ENCODE measurements at regions not wholly inside any gene's neighbourhood (a gene's known extent, or its start where the extent isn't known, plus 50 kb on each side); places are given as distances from the start of the nearest gene placed in this dataset.

- WGBS, 2 experiments (ENCODE audit: low coverage in 1 of 2, low lambda C conversion rate in 2 of 2, missing lambda C conversion rate in 2 of 2), result 17 to 25% methylated on average over 5 of the region's 5 CpGs
- no peak for DNase-seq
- in situ Hi-C loops (cut with MboI), result no loop called here
These were observed 151.4 kb downstream of the BRD1 start for GRCh38 chr22:49676230-49676629.

GRCh38 chr22:49674479-49675050 lies 153.1 kb downstream of the BRD1 start:
- Histone ChIP-seq H2AFZ (no peak overlapping the region), H3K36me3 (ENCODE audit: low read depth) (no peaks in the 10 kb centered on the region), H3K4me1 (ENCODE audit: insufficient read depth) (no peaks in the 10 kb centered on the region), H3F3A (ENCODE audit: insufficient read depth) (no peaks in the 10 kb centered on the region), H3K4me3 (no peak overlapping the region), H3K79me2 (ENCODE audit: insufficient read depth) (no peaks in the 10 kb centered on the region), H3K9me3 (ENCODE audit: low read depth) (no peaks in the 10 kb centered on the region), H3K27me3 (replicated peaks; ENCODE audit: insufficient read depth) (peaks cover 14% of the 10 kb centered on the region; the same call in 1 of the 2 replicates), H4K20me1 (ENCODE audit: insufficient read depth) (no peaks in the 10 kb centered on the region), H3K4me2 (ENCODE audit: unreplicated experiment) (no peak overlapping the region), H3K9me2 (ENCODE audit: insufficient read depth) (no peaks in the 10 kb centered on the region), H3K9ac (no peak overlapping the region), H3K27ac (no peak overlapping the region)
- DNase-seq, result no peak
- TF ChIP-seq EZH2 (IDR thresholded peaks at IDR 0.05; ENCODE audit: insufficient read depth, poor library complexity, severe bottlenecking) (no peak), EZH2phosphoT487 (IDR thresholded peaks at IDR 0.05; ENCODE audit: insufficient read depth, low read depth) (no peak)
- in situ Hi-C loops (cut with MboI), result no loop called here
- WGBS, 2 experiments (ENCODE audit: low coverage in 1 of 2, low lambda C conversion rate in 2 of 2, missing lambda C conversion rate in 2 of 2), result 61 to 70% methylated on average over 12 of the region's 12 CpGs

More at GRCh38 chr22:49676230-49676629, 151.4 kb downstream of the BRD1 start:
- no peaks in the 10 kb centered on the region for H3K79me2 ChIP-seq (ENCODE audit: insufficient read depth)
- H2AFZ ChIP-seq, result no peak overlapping the region
- H4K20me1 ChIP-seq (ENCODE audit: insufficient read depth), result no peaks in the 10 kb centered on the region
- H3K9me2 ChIP-seq (ENCODE audit: insufficient read depth), result no peaks in the 10 kb centered on the region
- H3K4me1 ChIP-seq (ENCODE audit: insufficient read depth), result no peaks in the 10 kb centered on the region
- H3K9ac ChIP-seq, result no peak overlapping the region
- H3K4me3 ChIP-seq, result no peak overlapping the region
- no peaks in the 10 kb centered on the region for H3K9me3 ChIP-seq (ENCODE audit: low read depth)
- no peak overlapping the region for H3K4me2 ChIP-seq (ENCODE audit: unreplicated experiment)
- TF ChIP-seq EZH2phosphoT487 (IDR thresholded peaks at IDR 0.05; ENCODE audit: insufficient read depth, low read depth) (no peak), EZH2 (IDR thresholded peaks at IDR 0.05; ENCODE audit: insufficient read depth, poor library complexity, severe bottlenecking) (no peak)
- H3F3A ChIP-seq (ENCODE audit: insufficient read depth), result no peaks in the 10 kb centered on the region
- no peak overlapping the region for H3K27ac ChIP-seq
- H3K36me3 ChIP-seq (ENCODE audit: low read depth), result no peaks in the 10 kb centered on the region
- H3K27me3 ChIP-seq (replicated peaks; ENCODE audit: insufficient read depth), result peaks cover 10% of the 10 kb centered on the region; the same call in 1 of the 2 replicates

GRCh38 chr22:49673048-49673447 lies 154.6 kb downstream of the BRD1 start:
- H3K4me3 ChIP-seq, result no peak overlapping the region
- no peaks in the 10 kb centered on the region for H4K20me1 ChIP-seq (ENCODE audit: insufficient read depth)
- H3K9me3 ChIP-seq (ENCODE audit: low read depth), result no peaks in the 10 kb centered on the region
- H3K27ac ChIP-seq, result no peak overlapping the region
- TF ChIP-seq EZH2phosphoT487 (IDR thresholded peaks at IDR 0.05; ENCODE audit: insufficient read depth, low read depth) (no peak), EZH2 (IDR thresholded peaks at IDR 0.05; ENCODE audit: insufficient read depth, poor library complexity, severe bottlenecking) (no peak)
- no peaks in the 10 kb centered on the region for H3K4me1 ChIP-seq (ENCODE audit: insufficient read depth)
- no peaks in the 10 kb centered on the region for H3K9me2 ChIP-seq (ENCODE audit: insufficient read depth)
- no peaks in the 10 kb centered on the region for H3F3A ChIP-seq (ENCODE audit: insufficient read depth)
- H3K79me2 ChIP-seq (ENCODE audit: insufficient read depth), result no peaks in the 10 kb centered on the region
- H3K36me3 ChIP-seq (ENCODE audit: low read depth), result no peaks in the 10 kb centered on the region
- no peak overlapping the region for H3K4me2 ChIP-seq (ENCODE audit: unreplicated experiment)
- in situ Hi-C loops (cut with MboI), result no loop called here
- 27 to 29% methylated on average over 14 of the region's 14 CpGs for WGBS, 2 experiments (ENCODE audit: low coverage in 1 of 2, low lambda C conversion rate in 2 of 2, missing lambda C conversion rate in 2 of 2)
- H2AFZ ChIP-seq, result no peak overlapping the region
- DNase-seq, result no peak
- peaks cover 22% of the 10 kb centered on the region; the same call in 1 of the 2 replicates for H3K27me3 ChIP-seq (replicated peaks; ENCODE audit: insufficient read depth)
- H3K9ac ChIP-seq, result no peak overlapping the region

- Histone ChIP-seq H3K27me3 (replicated peaks; ENCODE audit: insufficient read depth) (peaks cover 22% of the 10 kb centered on the region; the same call in 1 of the 2 replicates), H3K4me3 (no peak overlapping the region), H3K9me2 (ENCODE audit: insufficient read depth) (no peaks in the 10 kb centered on the region), H2AFZ (no peak overlapping the region), H3K9ac (no peak overlapping the region), H3K9me3 (ENCODE audit: low read depth) (no peaks in the 10 kb centered on the region), H3K4me1 (ENCODE audit: insufficient read depth) (no peaks in the 10 kb centered on the region), H4K20me1 (ENCODE audit: insufficient read depth) (no peaks in the 10 kb centered on the region), H3K4me2 (ENCODE audit: unreplicated experiment) (no peak overlapping the region), H3K79me2 (ENCODE audit: insufficient read depth) (no peaks in the 10 kb centered on the region), H3K27ac (no peak overlapping the region), H3F3A (ENCODE audit: insufficient read depth) (no peaks in the 10 kb centered on the region), H3K36me3 (ENCODE audit: low read depth) (no peaks in the 10 kb centered on the region)
- no peak for DNase-seq
- no peak for TF ChIP-seq EZH2 (IDR thresholded peaks at IDR 0.05; ENCODE audit: insufficient read depth, poor library complexity, severe bottlenecking)
- WGBS, 2 experiments (ENCODE audit: low coverage in 1 of 2, low lambda C conversion rate in 2 of 2, missing lambda C conversion rate in 2 of 2), result 34 to 45% methylated on average over 13 to 17 of the region's 17 CpGs
- in situ Hi-C loops (cut with MboI), result no loop called here
These were observed 155.6 kb downstream of the BRD1 start for GRCh38 chr22:49672014-49672516.
